Hepatocyte (in vitro differentiated cells): ENCODE measurements at regions not wholly inside any gene's neighbourhood (a gene's known extent, or its start where the extent isn't known, plus 50 kb on each side); places are given as distances from the start of the nearest gene placed in this dataset.

Experiments
- DNase-seq: peaks from one replicate; pipeline ENCODE4 v3.0.0-alpha.2; 2016; ENCODE audit warnings: low spot score
- H2AFZ ChIP-seq: fragments of 200-600 bp; sonication (generic); 2 replicates; pipeline ENCODE4 v1.6.0; 2016; ENCODE audit warnings: antibody characterized with exemption, mild to moderate bottlenecking
- H3K27ac ChIP-seq: fragments of 200-600 bp; sonication (generic); 2 replicates; pipeline ENCODE4 v1.5.1; 2016; ENCODE audit warnings: mild to moderate bottlenecking
- H3K27me3 ChIP-seq: fragments of 200-600 bp; sonication (generic); 2 replicates; pipeline ENCODE4 v1.6.1; 2016
- H3K36me3 ChIP-seq: fragments of 200-600 bp; sonication (generic); replicated peaks from 2 replicates; pipeline ENCODE4 v1.5.1; 2016; ENCODE audit warnings: low read depth; ENCODE audit not compliant: insufficient read depth
- H3K4me1 ChIP-seq: fragments of 200-600 bp; sonication (generic); 2 replicates; pipeline ENCODE4 v1.5.1; 2016; ENCODE audit warnings: mild to moderate bottlenecking, moderate library complexity; ENCODE audit not compliant: insufficient read depth
- H3K4me2 ChIP-seq: fragments of 200-600 bp; sonication (generic); 2 replicates; pipeline ENCODE4 v1.6.0; 2016
- H3K4me3 ChIP-seq: fragments of 200-600 bp; sonication (generic); 2 replicates; pipeline ENCODE4 v1.5.1; 2016; ENCODE audit warnings: mild to moderate bottlenecking
- H3K79me2 ChIP-seq: fragments of 200-600 bp; sonication (generic); 2 replicates; pipeline ENCODE4 v1.6.0; 2017; ENCODE audit warnings: mild to moderate bottlenecking
- H3K9me2 ChIP-seq: fragments of 200-600 bp; sonication (generic); replicated peaks from 2 replicates; pipeline ENCODE4 v1.6.0; 2017; ENCODE audit warnings: mild to moderate bottlenecking; ENCODE audit not compliant: insufficient read depth
- H3K9me3 ChIP-seq: fragments of 200-600 bp; sonication (generic); 2 replicates; pipeline ENCODE4 v1.5.1; 2016; ENCODE audit warnings: low read depth, mild to moderate bottlenecking
- H4K20me1 ChIP-seq: fragments of 200-600 bp; sonication (generic); 2 replicates; pipeline ENCODE4 v1.6.0; 2016; ENCODE audit warnings: mild to moderate bottlenecking; ENCODE audit not compliant: insufficient read depth, poor library complexity, severe bottlenecking
- EZH2 ChIP-seq: fragments of 200-600 bp; sonication (generic); IDR thresholded peaks from 2 replicates; pipeline ENCODE4 v1.6.1; 2016; ENCODE audit warnings: antibody characterized with exemption, mild to moderate bottlenecking, borderline replicate concordance
- EZH2phosphoT487 ChIP-seq: fragments of 200-600 bp; sonication (generic); IDR thresholded peaks from one replicate; pipeline ENCODE4 v1.6.1; 2018; ENCODE audit warnings: antibody characterized with exemption, mild to moderate bottlenecking, low read depth, moderate library complexity; ENCODE audit not compliant: unreplicated experiment, severe bottlenecking
- WGBS: methylation state at CpG from one replicate; pipeline ENCODE4 v1.1.6; 2016; ENCODE audit warnings: low lambda C conversion rate; ENCODE audit errors: missing lambda C conversion rate; 5-methylcytosine and 5-hydroxymethylcytosine counted together
- TF ChIP-seq, protein P1 (sequence below): fragments of 200-600 bp; sonication (generic); IDR thresholded peaks from 2 replicates; pipeline ENCODE4 v1.5.1; 2016; ENCODE audit warnings: antibody characterized with exemption, mild to moderate bottlenecking; ENCODE audit not compliant: poor library complexity

DNA sequence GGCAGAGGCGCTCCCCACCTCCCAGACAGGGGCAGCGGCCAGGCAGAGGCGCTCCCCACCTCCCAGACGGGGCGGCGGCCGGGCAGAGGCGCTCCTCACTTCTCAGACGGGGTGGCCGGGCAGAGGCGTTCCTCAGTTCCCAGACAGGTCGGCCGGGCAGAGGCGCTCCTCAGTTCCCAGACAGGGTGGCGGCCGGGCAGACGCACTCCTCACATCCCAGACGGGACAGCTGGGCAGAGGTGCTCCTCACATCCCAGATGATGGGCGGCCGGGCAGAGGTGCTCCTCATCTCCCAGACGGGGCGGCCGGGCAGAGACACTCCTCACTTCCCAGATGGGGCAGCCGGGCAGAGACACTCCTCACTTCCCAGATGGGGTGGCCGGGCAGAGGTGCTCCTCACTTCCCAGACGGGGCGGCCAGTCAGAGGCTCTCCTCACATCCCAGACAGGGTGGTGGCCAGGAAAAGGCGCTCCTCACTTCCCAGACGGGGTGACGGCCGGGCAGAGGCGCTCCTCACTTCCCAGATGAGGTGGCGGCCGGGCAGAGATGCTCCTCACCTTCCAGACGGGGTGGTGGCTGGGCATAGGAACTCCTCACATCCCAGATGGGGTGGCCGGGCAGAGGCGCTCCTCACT lies 75.1 kb downstream of the CARTPT start:
- DNase-seq, result no peak

DNA sequence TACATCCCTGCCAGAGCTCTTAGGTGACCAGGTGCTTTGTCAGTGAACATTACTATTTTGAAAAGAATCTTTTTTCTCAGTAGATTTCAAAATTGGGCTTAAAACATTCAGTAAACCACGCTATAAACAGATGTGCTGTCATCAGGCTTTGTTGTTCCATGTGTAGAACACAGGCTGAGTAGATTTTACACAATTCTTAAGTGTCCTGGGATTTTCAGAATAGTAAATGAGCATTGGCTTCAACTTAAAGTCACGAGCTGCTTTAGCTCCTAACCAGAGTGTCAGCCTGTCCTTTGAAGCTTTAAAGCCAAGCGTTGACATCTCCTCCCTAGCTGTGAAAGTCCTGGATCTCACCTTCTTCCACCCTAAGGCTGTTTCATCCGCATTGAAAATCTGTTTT lies 83.6 kb downstream of the CARTPT start:
- Histone ChIP-seq H2AFZ (no peak overlapping the region), H3K4me1 (no peaks in the 10 kb centered on the region), H4K20me1 (no peaks in the 10 kb centered on the region), H3K4me2 (no peak overlapping the region), H3K27me3 (no peaks in the 10 kb centered on the region), H3K79me2 (no peaks in the 10 kb centered on the region), H3K9me2 (no peaks in the 10 kb centered on the region), H3K4me3 (no peak overlapping the region), H3K36me3 (no peaks in the 10 kb centered on the region), H3K9me3 (no peaks in the 10 kb centered on the region), H3K27ac (no peak overlapping the region)
- 71% methylated on average over 4 of the region's 4 CpGs for WGBS
- TF ChIP-seq EZH2 (no peak), EZH2phosphoT487 (no peak)
- TF ChIP-seq, protein P1, sequence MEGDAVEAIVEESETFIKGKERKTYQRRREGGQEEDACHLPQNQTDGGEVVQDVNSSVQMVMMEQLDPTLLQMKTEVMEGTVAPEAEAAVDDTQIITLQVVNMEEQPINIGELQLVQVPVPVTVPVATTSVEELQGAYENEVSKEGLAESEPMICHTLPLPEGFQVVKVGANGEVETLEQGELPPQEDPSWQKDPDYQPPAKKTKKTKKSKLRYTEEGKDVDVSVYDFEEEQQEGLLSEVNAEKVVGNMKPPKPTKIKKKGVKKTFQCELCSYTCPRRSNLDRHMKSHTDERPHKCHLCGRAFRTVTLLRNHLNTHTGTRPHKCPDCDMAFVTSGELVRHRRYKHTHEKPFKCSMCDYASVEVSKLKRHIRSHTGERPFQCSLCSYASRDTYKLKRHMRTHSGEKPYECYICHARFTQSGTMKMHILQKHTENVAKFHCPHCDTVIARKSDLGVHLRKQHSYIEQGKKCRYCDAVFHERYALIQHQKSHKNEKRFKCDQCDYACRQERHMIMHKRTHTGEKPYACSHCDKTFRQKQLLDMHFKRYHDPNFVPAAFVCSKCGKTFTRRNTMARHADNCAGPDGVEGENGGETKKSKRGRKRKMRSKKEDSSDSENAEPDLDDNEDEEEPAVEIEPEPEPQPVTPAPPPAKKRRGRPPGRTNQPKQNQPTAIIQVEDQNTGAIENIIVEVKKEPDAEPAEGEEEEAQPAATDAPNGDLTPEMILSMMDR, result no peak
- DNase-seq, result no peak

More for the DNA sequence above, 75.1 kb downstream of the CARTPT start:
- WGBS, result 98% methylated on average over 31 of the region's 37 CpGs
- Histone ChIP-seq H2AFZ (no peak overlapping the region), H3K79me2 (no peaks in the 10 kb centered on the region), H3K27ac (no peak overlapping the region), H3K4me1 (no peaks in the 10 kb centered on the region), H3K4me3 (no peak overlapping the region), H4K20me1 (no peaks in the 10 kb centered on the region), H3K9me3 (no peaks in the 10 kb centered on the region), H3K27me3 (no peaks in the 10 kb centered on the region), H3K36me3 (no peaks in the 10 kb centered on the region), H3K4me2 (no peak overlapping the region), H3K9me2 (no peaks in the 10 kb centered on the region)
- TF ChIP-seq EZH2 (no peak), EZH2phosphoT487 (no peak)
- TF ChIP-seq, protein P1, result no peak

DNA sequence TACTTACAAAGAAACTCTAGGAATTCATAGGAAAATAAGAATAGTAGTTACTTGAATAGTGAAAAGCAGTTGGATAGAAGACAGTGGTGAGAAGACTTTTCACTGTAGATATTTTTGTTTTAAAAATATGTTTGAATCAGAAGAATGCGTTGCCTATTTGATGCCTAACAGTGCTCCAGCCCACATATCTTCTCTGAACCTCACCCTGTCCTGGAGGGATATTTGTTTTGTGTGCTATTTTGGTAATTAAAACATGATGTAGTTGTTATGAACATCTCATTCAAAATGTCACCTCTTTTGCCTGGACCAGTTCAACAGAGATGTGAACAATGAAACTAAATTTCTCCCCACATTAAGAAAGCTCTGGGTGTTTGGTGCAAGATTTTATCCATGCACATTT lies 87.6 kb downstream of the CARTPT start:
- no peaks in the 10 kb centered on the region for H3K27me3 ChIP-seq
- no peaks in the 10 kb centered on the region for H3K36me3 ChIP-seq
- H3K9me2 ChIP-seq, result no peaks in the 10 kb centered on the region
- no peak overlapping the region for H3K4me3 ChIP-seq
- no peak for TF ChIP-seq EZH2phosphoT487
- TF ChIP-seq, protein P1, result no peak
- no peak overlapping the region for H3K4me2 ChIP-seq
- H3K79me2 ChIP-seq, result no peaks in the 10 kb centered on the region
- no peak for DNase-seq
- H3K27ac ChIP-seq, result no peak overlapping the region
- H2AFZ ChIP-seq, result no peak overlapping the region
- H3K9me3 ChIP-seq, result no peaks in the 10 kb centered on the region
- 84% methylated on average over 1 of the region's 1 CpG for WGBS
- H4K20me1 ChIP-seq, result no peaks in the 10 kb centered on the region
- peaks cover 5% of the 10 kb centered on the region for H3K4me1 ChIP-seq

DNA sequence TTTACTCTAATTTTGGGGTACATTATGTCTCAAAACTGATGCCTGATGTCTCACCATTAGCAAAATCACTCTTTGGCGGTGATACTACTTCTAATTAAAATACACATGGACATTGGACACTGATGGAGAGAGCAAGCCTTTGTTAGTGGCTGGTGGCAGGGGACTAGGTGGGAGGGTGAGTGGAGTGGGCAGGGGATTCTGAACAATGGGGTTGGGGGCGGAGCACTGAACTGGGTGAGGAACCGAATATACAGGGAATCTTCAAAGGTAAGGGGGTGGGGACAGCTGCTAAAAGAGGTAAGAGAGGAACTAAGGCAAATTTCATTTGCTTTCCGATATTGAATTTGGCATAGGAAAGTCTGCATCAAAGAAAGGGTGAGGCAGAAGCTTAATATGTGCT lies 88.8 kb downstream of the CARTPT start:
- no peaks in the 10 kb centered on the region for H3K9me2 ChIP-seq
- H2AFZ ChIP-seq, result no peak overlapping the region
- H3K4me1 ChIP-seq, result peaks cover 5% of the 10 kb centered on the region
- H3K4me2 ChIP-seq, result no peak overlapping the region
- H4K20me1 ChIP-seq, result no peaks in the 10 kb centered on the region
- no peaks in the 10 kb centered on the region for H3K27me3 ChIP-seq
- no peak overlapping the region for H3K4me3 ChIP-seq
- WGBS, result 62% methylated on average over 4 of the region's 4 CpGs
- no peak for DNase-seq
- H3K36me3 ChIP-seq, result no peaks in the 10 kb centered on the region
- H3K27ac ChIP-seq, result no peak overlapping the region
- no peak for TF ChIP-seq EZH2
- TF ChIP-seq, protein P1, result no peak
- no peaks in the 10 kb centered on the region for H3K79me2 ChIP-seq
- H3K9me3 ChIP-seq, result no peaks in the 10 kb centered on the region
